Stomach (tissue), 8 donors: ENCODE measurements at regions not wholly inside any gene's neighbourhood (a gene's known extent, or its start where the extent isn't known, plus 50 kb on each side); places are given as distances from the start of the nearest gene placed in this dataset.

Experiments used
- DNase-seq, 2 donors: peaks; one replicate each; pipeline versions ENCODE4 v3.0.0 to v3.0.0-alpha.2; 2013 to 2019
- H3K27ac ChIP-seq, 5 donors: fragments of 200-600 bp in 4 of 5; sonication (generic) in 4 of 5; one replicate each; pipeline ENCODE4 v1.5.1; 2013 to 2019; ENCODE audit warnings: mild to moderate bottlenecking in 1 of 5, moderate library complexity in 1 of 5
- H3K27me3 ChIP-seq, 3 donors: fragments of 200-600 bp; sonication (generic); one replicate each; pipeline ENCODE4 v1.5.1; 2017 to 2019; ENCODE audit warnings: mixed run types in 1 of 3
- H3K36me3 ChIP-seq, 4 donors: fragments of 200-600 bp; sonication (generic); 1 replicate in 3 of 4; 2 replicates in 1 of 4; pipeline ENCODE4 v1.5.1; 2016 to 2019
- H3K4me1 ChIP-seq, 4 donors: fragments of 200-600 bp; sonication (generic); one replicate each; pipeline ENCODE4 v1.5.1; 2016 to 2019
- H3K4me3 ChIP-seq, 4 donors: fragments of 200-600 bp; sonication (generic) in 3 of 4; one replicate each; pipeline ENCODE4 v1.5.1; 2016 to 2019; ENCODE audit warnings: mild to moderate bottlenecking in 1 of 4
- H3K9me3 ChIP-seq, 4 donors: fragments of 200-600 bp; sonication (generic); one replicate each; pipeline ENCODE4 v1.5.1; 2016 to 2019
- CTCF ChIP-seq, 7 experiments: fragments of 450-650 bp in 4 of 7; fragments of 200-600 bp in 3 of 7; sonication (generic) in 3 of 7; IDR thresholded peaks; one replicate each; pipeline ENCODE4 v1.5.1; 2016 to 2019; ENCODE audit warnings: antibody characterized with exemption in 7 of 7, control low read depth in 2 of 7, mild to moderate bottlenecking in 1 of 7
- EP300 ChIP-seq: sonication (generic); formaldehyde crosslinking; IDR thresholded peaks from one replicate; pipeline ENCODE4 v1.6.1; 2017; ENCODE audit warnings: antibody characterized with exemption
- POLR2A ChIP-seq, 4 donors: fragments of 450-650 bp; IDR thresholded peaks; one replicate each; pipeline ENCODE4 v1.6.1; 2016; ENCODE audit warnings: antibody characterized with exemption in 4 of 4, control low read depth in 2 of 4, mild to moderate bottlenecking in 1 of 4, moderate library complexity in 1 of 4
- POLR2AphosphoS5 ChIP-seq, 3 donors: sonication (generic); formaldehyde crosslinking; IDR thresholded peaks; one replicate each; pipeline ENCODE4 v1.6.1; 2016; ENCODE audit warnings: antibody characterized with exemption in 3 of 3
- WGBS, 5 donors: extraction: QIAGEN DNeasy Blood & Tissue Kit in 3 of 5; methylation state at CpG; one replicate each; pipeline versions ENCODE4 v1.1.5 to v1.1.7; 2013 to 2018; 5-methylcytosine and 5-hydroxymethylcytosine counted together
- intact Hi-C: fragments of 100-400 bp; cut with DNase I; formaldehyde crosslinking; loops from one replicate; pipeline ENCODE4 v1.15.1; 2023; ENCODE audit warnings: low total_unique reads
- donor health status: healthy with polysubstance abuse.
- donor health status: Bipolar disorder and iron deficiency.
- donor health status: healthy.

DNA sequence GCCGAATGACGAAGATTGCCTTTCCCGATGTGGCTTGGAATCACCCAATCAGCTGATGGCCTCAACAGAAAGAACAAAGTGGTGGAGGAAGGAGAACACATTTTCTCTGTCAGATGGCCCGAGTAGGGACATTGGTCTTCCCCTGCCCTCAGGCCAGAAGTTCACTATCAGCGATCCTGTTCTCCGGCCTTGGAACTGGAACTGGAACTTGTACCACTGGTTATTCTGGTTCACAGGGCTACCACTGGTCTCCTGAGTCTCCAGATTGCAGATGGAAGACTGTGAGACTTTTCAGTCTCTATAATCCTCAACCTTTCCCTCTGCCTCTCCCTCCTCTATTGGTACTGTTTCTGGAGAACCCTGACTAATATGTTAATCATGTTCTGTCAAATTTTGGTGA is 180.4 kb downstream of the ANKRD30B start:
- TF ChIP-seq POLR2A (IDR thresholded peaks at IDR 0.05) (no peak), POLR2AphosphoS5 (IDR thresholded peaks at IDR 0.05) (no peak), CTCF (IDR thresholded peaks at IDR 0.05) (no peak), EP300 (no peak)
- intact Hi-C loops, result no loop called here
- no peak overlapping the region for H3K4me3 ChIP-seq
- DNase-seq, result no peak
- WGBS, 5 donors, result 76 to 81% (median 78%) methylated on average over 6 of the region's 6 CpGs
- no peaks in the 10 kb centered on the region for H3K4me1 ChIP-seq
- no peaks in the 10 kb centered on the region for H3K9me3 ChIP-seq
- H3K27me3 ChIP-seq, result no peaks in the 10 kb centered on the region
- no peaks in the 10 kb centered on the region for H3K36me3 ChIP-seq
- H3K27ac ChIP-seq, result no peak overlapping the region

- Histone ChIP-seq H3K27ac (no peak overlapping the region), H3K4me1 (no peaks in the 10 kb centered on the region), H3K27me3 (no peaks in the 10 kb centered on the region), H3K9me3 (no peaks in the 10 kb centered on the region), H3K4me3 (no peak overlapping the region), H3K36me3 (no peaks in the 10 kb centered on the region)
- DNase-seq, result no peak
- intact Hi-C loops, result no loop called here
- 52 to 76% (median 65%) methylated on average over 3 of the region's 3 CpGs for WGBS, 5 donors
- no peak for TF ChIP-seq CTCF (IDR thresholded peaks at IDR 0.05)
- no peak for TF ChIP-seq POLR2AphosphoS5 (IDR thresholded peaks at IDR 0.05)
- no peak for TF ChIP-seq EP300
- no peak for TF ChIP-seq POLR2A (IDR thresholded peaks at IDR 0.05)
Measured at GRCh38 chr18:14930076-14930475, 182.1 kb downstream of the ANKRD30B start.

DNA sequence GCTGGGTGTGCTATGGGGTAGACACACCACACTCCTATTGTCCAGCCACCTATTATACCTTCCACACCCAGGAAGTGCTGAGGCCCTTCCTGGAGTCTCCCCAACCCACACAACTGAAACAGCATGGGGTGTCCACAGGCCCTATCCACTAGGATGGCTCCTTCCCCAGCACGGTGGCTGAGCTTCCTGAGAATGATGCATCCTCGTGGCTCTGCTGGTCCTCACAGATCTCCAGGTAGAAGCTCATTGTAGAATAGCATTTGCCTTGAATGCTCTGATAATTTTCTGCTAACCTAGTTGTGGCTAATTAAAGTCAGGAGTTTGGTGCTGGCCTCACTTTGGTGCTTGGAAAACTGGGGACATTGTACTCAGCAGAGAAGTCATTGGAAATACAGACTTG is 182.6 kb downstream of the ANKRD30B start:
- no peaks in the 10 kb centered on the region for H3K4me1 ChIP-seq
- DNase-seq, result no peak
- TF ChIP-seq POLR2AphosphoS5 (IDR thresholded peaks at IDR 0.05) (no peak), POLR2A (IDR thresholded peaks at IDR 0.05) (no peak), EP300 (no peak), CTCF (IDR thresholded peaks at IDR 0.05) (no peak)
- WGBS, 5 donors, result 72 to 83% (median 77%) methylated on average over 1 to 2 of the region's 2 CpGs; no CpG with 5 or more reads in 1 of the 5 donors
- H3K36me3 ChIP-seq, result no peaks in the 10 kb centered on the region
- no peaks in the 10 kb centered on the region for H3K27me3 ChIP-seq
- H3K27ac ChIP-seq, result no peak overlapping the region
- intact Hi-C loops, result no loop called here
- H3K9me3 ChIP-seq, result no peaks in the 10 kb centered on the region
- H3K4me3 ChIP-seq, result no peak overlapping the region

GRCh38 chr18:14933049-14933851 is 185.3 kb downstream of the ANKRD30B start:
- H3K9me3 ChIP-seq, result no peaks in the 10 kb centered on the region
- DNase-seq, result no peak
- no peak for TF ChIP-seq CTCF (IDR thresholded peaks at IDR 0.05)
- no peak for TF ChIP-seq POLR2AphosphoS5 (IDR thresholded peaks at IDR 0.05)
- no peak for TF ChIP-seq POLR2A (IDR thresholded peaks at IDR 0.05)
- TF ChIP-seq EP300, result no peak
- 72 to 84% (median 76%) methylated on average over 12 of the region's 12 CpGs for WGBS, 5 donors
- no peaks in the 10 kb centered on the region for H3K36me3 ChIP-seq
- no peak overlapping the region for H3K4me3 ChIP-seq
- H3K27ac ChIP-seq, result no peak overlapping the region
- intact Hi-C loops, result no loop called here
- H3K4me1 ChIP-seq, result no peaks in the 10 kb centered on the region
- H3K27me3 ChIP-seq, result no peaks in the 10 kb centered on the region
